HG03135 (cell line): ENCODE measurements at regions not wholly inside any gene's neighbourhood (a gene's known extent, or its start where the extent isn't known, plus 50 kb on each side); places are given as distances from the start of the nearest gene placed in this dataset.
"Not testable (repeated sequence)": the region's sequence is repeated elsewhere in the genome, so short reads cannot be mapped to it uniquely, and the experiment has no call there.

Experiments
- ATAC-seq: cut with Tn5 transposase; IDR thresholded peaks from one replicate; pipeline ENCODE4 v1.9.1; 2021; ENCODE audit warnings: mild to moderate bottlenecking, moderate library complexity; ENCODE audit not compliant: unreplicated experiment

DNA sequence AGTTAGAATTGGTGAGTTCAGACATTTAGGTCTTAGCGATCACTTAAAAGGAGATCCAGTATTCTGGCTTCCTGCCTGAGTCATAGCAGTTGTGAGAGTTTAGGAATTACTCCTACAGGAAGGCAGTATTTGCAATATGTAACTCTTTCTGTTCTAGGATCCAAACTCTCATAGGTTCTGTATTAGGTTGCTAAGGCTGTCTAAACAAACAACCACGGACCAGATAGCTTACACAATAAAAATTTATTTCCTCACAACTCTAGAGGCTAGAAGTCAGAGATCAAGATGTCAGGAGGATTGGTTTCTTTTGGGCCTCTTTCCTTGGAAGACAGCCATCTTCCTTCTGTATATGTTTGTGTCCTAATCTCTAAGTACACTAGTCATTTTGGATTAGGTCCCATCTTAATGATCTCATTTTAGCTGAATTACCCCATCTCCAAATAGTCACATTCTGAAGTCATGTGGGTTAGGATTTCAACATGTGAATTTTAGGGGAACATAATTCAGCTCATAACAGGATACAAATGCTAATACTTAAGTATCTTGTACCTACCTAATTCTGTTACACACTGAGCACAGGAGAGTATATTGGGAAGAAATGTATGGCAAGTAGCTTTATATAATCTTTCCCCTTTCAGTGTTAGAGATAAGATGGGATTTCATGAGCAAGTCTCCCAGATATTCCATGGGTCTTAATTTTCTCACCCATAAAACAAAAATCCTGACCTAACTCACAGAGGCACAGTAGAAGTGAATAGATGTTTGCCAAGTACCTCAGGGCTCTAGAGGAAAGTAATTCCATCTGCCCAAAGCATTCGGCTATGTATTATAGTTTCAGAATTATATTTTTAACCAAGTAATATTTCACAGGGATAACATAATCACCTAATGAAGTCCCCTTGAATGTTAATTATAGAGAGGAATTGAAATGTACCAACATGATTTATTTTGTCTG is 144.4 kb downstream of the PTBP2 start:
- ATAC-seq = no peak

DNA sequence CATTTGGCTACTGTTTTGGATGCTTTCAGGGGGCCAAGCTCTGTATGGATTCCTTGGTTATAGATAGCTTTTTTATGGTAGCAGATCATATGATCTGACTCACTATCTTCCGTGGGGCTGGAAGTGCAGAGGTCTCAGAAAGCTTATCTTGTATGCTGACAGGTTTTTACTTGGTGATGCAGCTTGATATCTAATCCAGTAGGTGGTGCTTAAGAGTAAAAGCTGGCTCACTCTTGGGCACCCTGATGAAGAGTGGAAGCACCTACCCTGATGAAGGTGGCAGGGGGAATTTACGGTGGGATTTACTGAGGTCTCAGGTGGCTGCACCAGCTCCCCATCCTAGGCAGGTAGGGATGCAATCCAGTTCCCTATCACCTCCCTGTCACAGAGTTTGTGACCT is 151.2 kb downstream of the PTBP2 start:
- ATAC-seq = no peak

DNA sequence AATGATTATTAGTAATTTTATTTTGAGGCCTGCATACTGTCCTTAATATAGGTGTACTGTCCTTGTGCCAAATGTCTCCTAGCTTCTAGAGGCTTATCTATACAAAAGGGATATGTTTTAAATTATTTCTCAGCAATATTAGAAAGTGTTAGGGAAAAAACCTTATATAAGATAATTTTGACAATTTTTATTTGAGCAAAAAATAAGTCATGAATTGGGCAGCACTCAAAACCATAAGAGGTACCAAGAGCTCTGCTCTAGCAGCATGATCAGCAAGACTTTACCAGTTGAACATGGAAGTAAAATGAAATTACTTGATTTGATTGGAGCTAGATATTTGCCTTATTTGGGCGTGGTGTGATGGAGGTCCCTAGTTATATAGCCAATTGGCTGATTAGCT is 157.1 kb downstream of the PTBP2 start:
- no peak for ATAC-seq

DNA sequence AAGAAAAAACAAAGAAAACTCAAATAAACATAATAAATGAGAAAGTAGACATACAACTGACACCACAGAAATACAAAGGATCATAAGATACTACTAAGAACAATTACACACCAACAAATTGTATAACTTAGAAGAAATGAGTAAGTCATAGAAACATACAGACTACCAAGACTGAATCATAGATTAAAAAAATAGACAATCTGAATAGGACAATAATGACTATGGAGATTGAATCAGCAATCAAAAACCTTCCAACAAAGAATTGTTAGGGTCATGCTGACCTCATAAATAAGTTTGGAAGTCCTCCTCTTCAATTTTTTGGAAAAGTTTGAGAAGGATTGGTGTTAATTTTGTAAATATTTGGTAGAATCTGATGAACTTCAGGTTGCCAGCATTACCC is 159.0 kb downstream of the PTBP2 start:
- no peak for ATAC-seq

DNA sequence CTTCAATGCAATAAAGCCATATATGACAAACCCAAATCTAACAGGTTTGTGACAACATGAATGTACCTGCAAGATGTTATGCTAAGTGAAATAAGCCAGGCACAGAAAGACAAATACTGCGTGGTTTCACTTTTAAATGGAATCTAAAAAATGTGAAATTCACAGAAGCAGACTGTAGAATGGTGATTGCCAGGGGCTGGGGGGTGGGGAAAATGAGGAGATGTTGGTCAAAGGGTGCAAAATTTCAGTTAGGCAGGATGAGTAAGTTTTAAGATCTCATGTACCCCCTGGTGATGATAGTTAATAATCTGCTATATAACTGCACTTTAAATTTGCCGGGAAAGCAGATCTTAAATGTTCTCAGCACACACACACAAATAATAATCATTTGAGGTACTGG is 160.5 kb downstream of the PTBP2 start:
- ATAC-seq = no peak

DNA sequence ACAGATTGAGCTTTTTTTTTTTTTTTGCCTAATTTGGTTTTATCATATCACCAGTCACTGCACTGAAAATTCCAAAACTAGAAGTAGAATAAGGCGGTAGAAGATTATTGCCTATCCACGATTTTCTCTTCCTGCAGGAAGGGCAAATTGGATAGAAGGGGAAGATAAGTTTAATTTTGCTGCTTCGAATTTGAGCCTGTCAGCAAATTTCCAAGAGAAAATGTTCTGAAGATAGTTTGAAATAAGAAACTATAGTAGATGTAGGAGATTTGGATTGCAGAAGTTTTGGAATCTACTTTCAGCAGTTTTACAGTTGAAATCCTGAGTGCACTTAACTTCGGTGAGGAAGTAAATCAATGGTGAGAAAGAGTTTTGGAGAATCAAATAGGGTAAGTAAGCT is 164.9 kb downstream of the PTBP2 start:
- ATAC-seq = no peak

DNA sequence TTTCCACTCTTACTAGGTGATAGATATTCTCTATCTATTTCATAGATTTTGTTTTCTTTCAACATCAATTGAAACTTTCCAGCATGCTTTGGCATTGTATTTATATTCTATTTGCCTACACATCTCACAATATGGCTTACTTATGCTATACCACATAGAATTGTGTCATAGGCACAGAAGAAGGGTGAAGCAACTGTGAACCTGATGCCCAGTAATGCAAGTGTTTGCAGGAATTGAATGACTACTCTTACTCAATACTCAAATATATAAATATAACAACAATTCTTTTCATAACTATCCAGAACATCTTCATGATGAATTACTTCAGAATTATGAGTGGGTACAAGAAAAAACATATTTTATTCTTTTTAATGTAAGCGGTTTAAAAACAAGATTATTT is 165.9 kb downstream of the PTBP2 start:
- ATAC-seq = no peak

DNA sequence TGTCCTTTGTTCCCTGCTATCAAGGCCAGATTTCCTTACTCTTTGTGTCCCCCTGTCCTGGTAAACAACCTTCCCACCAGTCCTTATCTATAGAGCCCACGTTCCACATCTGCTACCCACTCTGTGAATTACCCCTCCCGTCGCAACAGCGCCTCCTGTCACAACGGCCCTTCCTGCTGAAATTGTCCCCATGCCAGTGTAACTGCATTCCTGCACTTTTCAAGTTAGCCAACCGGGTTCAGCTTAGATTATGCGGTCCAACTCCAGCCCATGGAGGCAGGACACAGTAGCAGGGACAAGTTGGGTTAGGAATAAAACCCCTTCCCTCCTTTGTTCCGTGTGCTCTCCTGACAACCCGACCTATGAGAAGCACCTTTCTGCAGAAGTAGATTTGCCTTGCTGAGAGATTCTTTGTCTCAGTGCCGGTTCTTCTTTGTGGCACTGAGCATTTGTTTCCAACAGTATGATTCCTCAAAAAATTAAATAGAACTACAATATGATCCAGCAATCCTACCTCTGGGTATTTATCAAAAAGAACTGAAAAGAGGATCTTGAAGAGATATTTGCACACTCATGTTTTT is 180.3 kb downstream of the PTBP2 start:
- no peak for ATAC-seq

DNA sequence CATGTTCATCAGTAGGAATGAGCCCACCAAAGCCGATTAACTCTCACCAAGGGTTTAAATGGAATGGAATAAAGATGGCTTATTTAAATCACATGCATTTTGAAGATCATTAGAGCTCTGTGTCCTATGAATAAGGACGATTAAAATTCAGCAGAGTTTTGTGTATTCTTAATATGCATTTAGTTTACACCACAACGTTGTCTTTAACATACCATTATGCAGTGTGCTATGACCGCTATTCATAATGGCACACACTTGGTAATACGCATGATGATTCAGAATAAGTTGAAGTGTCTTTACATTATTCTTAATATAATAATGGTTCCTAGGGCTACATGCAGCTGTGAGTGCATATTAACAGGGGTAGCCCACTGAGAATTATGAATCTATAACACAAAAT is 190.7 kb downstream of the PTBP2 start:
- ATAC-seq = no peak

DNA sequence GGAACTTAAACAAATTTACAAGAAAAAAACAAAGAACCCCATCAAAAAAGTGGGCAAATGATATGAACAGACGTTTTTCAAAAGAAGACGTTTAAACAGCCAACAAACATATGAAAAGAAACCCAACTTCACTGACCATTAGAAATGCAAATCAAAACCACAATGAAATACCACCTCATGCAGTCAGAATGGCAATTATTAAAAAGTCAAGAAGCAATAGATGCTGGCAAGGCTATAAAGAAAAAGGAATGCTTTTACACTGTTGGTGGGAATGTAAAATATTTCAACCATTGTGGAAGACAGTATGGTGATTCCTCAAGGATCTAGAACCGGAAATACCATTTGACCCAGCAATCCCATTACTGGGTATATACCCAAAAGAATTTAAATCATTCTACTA is 194.1 kb downstream of the PTBP2 start:
- not testable (repeated sequence) for ATAC-seq

DNA sequence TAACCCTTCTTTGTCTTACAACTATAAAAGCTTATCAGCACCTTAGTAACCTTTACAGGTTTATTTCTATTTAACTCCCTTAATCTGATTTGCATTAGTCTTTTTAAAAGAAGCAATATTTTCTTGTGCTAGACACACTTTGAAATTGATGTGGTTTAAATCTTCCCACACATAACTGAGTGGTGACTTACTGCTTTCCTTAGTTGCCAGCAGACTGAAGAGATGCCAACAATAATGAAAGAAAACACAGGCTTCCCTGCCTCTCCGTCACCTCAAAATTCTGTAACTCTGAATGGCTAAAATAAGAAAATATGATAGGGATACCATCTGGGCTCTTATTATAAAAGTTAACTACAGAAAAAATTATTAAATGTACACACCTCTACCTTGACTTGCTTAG is 196.8 kb downstream of the PTBP2 start:
- no peak for ATAC-seq

DNA sequence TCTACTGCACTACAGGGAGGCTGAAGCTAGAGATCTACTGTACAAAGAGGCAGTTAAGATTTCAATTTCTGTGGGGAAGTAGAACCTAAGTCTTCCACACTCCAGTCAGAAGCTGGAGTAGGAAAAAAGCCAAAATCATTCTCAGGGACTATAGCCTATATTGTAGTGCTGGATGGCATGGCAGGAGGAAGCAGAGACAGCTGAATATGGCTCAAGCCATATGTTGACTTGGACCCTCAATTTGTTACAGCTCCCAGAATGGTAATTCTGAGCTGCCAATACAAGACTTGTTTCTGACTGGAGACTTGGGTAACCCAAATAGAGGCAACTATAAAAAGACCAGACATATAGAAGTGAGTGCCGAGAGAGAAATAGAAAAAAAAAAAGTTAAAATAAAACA is 200.6 kb downstream of the PTBP2 start:
- no peak for ATAC-seq

DNA sequence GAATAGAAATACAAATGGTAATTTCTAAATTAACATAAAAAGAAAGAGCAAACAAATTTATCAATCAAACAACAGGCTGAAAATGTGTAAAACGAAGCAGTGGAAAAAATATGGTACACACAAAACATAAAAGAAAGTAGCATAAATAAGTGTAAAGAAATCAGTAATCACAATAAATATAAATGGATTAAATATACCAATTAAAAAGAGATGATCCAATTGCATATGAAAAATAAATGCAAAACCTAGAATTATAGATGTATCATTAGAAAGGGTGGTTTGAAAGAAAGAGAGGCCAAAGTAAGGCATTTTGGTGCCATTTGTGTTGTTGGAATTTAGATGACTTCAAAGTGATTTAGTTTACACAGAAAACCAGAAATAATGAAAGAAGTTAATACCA is 202.2 kb downstream of the PTBP2 start:
- no peak for ATAC-seq

DNA sequence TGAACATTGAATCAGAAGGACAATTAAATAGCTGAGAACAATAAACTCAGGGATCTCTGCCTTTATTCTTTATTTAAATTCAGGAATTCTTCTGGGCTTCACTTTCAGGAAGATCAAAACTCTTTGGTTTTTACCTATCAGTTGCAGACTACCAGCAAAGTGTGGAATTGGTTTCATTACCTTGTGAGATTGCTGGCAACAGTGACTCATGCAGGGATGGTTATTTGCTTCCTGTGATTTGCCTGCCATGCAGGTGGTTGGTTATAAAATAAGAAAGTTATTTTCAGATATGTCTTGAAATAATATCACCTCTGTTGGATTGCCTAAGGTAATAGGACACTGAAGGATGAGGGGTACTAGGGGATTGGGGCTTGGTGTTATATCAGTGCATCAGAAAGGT is 204.6 kb downstream of the PTBP2 start:
- no peak for ATAC-seq

DNA sequence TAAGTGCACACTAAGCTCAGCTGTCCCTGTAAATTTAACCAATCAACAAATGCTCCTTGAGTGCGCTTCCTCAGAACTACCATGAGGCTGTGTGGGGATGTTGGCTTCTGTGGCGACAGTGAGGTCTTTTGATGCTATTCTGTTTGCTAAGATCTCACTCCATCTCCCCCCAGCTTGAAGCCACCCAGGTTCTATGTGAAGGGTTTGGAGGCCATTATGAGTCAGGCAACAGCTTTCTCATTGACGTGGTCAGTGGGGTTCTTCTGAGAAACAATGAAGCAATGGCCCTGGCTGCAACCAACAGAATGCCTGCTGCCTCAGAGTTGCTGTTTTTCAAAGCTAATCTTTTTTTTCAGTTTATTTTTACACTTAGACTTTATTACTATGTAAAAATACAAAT is 205.5 kb downstream of the PTBP2 start:
- no peak for ATAC-seq

DNA sequence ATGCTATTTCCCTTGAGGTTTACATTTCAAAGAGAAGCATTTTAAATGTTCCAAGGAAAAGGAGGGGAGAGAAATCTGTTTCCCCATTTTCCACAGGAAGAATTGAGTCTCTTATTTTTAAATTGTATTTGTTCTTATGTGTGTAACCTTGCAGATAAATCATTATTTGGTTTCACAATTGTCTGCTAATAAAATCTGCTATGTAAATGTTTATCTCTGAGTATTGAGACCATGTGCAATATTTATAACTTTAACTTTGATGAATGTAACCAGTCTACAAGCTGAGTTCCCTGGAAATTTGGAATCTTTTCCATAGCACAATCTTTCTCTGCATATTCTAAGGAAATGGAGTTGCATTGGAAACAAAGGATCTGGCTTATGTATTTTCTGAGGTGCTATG is 209.6 kb downstream of the PTBP2 start:
- ATAC-seq = no peak

DNA sequence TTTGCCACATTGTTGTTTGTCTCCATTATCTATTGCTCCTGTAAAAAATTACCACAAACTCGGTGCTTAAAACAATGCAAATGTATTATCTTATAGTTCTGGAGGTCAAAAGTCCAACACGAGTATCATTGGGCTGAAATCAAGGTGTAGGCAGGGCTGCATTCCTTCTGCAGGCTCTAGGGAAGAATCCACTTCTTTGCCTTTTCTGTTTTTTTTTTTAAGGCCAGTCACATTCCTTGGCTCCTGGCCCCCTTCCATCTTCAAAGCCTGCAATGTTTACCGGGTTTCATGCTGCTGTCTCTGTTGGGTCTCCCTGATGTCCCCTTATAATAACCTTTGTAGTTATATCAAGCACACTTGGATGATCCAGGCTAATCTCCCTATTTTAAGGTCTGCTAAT is 212.7 kb downstream of the PTBP2 start:
- no peak for ATAC-seq

DNA sequence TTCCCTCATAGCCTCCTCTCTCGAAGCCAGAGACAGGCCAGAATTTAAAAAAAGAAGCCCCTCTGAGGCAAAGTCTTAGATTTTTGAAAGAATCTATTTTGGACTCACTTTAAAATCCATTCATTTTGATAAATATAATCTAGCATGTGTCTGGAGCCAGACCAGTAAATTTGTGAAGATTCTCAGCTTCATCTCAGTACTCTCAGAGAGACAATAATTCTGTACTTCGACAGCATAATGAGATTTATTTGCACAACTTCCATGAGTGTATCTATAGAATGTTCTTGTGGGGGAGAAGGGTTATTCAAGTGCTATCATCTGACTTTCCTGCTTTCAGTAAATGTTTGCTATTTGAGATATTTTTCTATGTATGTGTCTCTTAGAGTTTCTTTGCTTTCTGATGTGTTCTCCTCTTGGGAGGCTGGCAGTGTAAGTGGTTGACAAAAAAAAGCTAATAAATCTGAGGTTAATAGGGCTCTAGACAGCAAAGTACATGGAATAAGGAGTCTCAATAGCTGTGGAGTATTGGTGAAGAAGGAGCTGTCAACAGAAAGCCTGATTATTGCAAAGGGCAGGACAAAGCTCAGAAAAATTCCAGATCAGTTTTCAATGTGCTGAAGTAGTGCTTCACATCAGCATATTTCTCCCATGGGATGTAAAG is 223.0 kb downstream of the PTBP2 start:
- ATAC-seq = no peak

DNA sequence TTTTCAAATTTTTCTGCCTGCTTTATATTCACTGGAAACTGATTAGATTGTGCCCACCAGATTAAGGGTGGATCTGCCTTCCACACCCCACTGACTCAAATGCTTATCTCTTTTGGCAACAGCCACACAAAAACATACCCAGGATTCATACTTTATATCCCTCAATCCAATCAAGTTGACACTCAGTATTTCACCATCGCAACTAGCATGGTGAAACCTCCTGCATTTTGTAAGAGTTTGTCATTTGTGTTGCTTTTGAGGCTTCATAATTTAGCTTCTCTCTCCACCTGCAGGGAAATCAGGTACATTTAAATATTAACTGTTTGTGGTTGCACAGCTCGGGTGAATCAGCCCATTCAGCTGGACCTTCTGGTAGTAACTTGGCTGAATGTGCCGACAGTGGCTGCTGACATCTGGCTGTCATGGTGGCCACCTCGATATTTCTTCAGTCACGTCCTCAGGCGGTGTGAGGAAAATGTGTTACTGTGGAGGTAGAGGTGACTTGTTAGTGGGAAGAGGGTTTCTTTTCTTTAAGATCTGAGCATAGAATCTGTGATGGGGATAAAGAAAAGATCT is 224.0 kb downstream of the PTBP2 start:
- no peak for ATAC-seq

DNA sequence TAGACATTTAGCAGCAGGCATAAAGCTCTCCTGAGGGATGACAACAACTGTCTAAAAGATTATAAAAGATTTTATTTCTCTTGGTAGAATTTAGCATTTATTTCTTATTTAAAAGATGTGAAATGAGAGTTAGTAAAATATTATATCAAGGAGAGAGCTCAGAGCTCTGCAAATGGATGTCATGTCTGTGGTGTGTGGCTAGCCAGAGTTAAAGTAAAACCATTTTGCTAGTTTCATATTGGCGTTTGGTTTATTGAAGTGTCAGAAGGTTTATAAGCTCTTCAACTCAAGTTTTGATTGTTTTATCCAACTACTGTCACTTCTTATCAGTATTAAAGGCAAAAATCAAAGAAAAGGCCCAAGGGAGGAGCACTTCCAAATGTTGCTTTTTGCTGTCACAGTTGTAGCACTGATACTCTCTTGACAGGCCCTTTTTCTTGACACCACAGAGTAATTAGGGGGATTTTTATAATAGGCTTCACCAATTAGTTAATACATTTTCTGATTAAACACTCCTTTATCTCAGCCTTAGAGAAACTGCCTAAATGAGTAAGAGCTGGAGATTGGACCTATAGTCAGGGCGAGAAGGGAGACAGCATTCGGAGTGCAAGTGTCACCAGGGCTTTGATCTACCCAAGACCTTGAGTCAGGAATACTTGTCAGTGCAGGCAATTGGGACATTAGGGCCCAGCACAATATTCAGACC is 233.9 kb downstream of the PTBP2 start:
- no peak for ATAC-seq

DNA sequence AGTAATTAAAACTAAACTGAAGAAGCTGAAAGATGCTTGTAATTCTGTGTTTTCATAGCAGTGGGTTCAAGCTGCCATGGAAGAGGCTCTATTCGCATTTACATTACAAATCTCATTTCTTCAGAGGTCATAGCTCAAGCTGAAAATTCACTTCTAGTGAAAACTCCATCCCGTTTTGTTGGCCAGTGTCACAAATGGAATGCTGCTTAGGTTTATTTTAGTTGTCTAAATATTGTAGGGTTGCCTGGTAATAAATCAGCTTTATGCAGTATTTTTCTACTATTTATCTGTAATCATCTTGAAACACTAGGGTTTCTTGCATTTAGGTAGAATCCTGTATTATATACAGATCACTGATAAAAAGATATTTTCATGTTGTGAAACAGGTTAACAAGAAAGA is 240.6 kb downstream of the PTBP2 start:
- no peak for ATAC-seq
